IPS DF 6.9 (cell line): ENCODE measurements at regions not wholly inside any gene's neighbourhood (a gene's known extent, or its start where the extent isn't known, plus 50 kb on each side); places are given as distances from the start of the nearest gene placed in this dataset.

Experiments used
- DNase-seq: peaks from one replicate; pipeline ENCODE4 v3.0.0-alpha.2; 2013; ENCODE audit warnings: low read depth, low spot score
- H3K27ac ChIP-seq: one replicate; pipeline ENCODE4 v1.5.1; 2013; ENCODE audit warnings: low read length, control low read depth
- H3K27me3 ChIP-seq: 2 replicates; pipeline ENCODE4 v1.6.1; 2013; ENCODE audit warnings: mild to moderate bottlenecking, low read length; ENCODE audit not compliant: control insufficient read depth, insufficient read depth
- H3K36me3 ChIP-seq: 2 replicates; pipeline ENCODE4 v1.6.1; 2013; ENCODE audit warnings: low read length; ENCODE audit not compliant: control insufficient read depth, insufficient read depth
- H3K4me1 ChIP-seq: 2 replicates; pipeline ENCODE4 v1.6.1; 2013; ENCODE audit warnings: low read length; ENCODE audit not compliant: control insufficient read depth, insufficient read depth
- H3K4me3 ChIP-seq: 2 replicates; pipeline ENCODE4 v1.5.1; 2013; ENCODE audit warnings: mild to moderate bottlenecking, low read length
- H3K9me3 ChIP-seq: 2 replicates; pipeline ENCODE4 v1.6.1; 2013; ENCODE audit warnings: low read length, inconsistent platforms; ENCODE audit not compliant: control insufficient read depth, insufficient read depth
- WGBS: extraction: QIAGEN DNeasy Blood & Tissue Kit; methylation state at CpG from one replicate; pipeline ENCODE4 v1.1.7; 2013; ENCODE audit warnings: mixed read lengths, missing lambda C conversion rate; ENCODE audit not compliant: insufficient read length, insufficient coverage; 5-methylcytosine and 5-hydroxymethylcytosine counted together

- no peak for DNase-seq
- H3K4me1 ChIP-seq, result no peaks in the 10 kb centered on the region
- H3K4me3 ChIP-seq, result no peak overlapping the region
- no peak overlapping the region for H3K27ac ChIP-seq
- no peaks in the 10 kb centered on the region for H3K27me3 ChIP-seq
- H3K9me3 ChIP-seq, result peaks cover 14% of the 10 kb centered on the region
- no peaks in the 10 kb centered on the region for H3K36me3 ChIP-seq
- WGBS, result no CpG with 5 or more reads among the region's 6 CpGs
These were observed 129.8 kb upstream of the TMEM132C start for GRCh38 chr12:128137140-128137539.

DNA sequence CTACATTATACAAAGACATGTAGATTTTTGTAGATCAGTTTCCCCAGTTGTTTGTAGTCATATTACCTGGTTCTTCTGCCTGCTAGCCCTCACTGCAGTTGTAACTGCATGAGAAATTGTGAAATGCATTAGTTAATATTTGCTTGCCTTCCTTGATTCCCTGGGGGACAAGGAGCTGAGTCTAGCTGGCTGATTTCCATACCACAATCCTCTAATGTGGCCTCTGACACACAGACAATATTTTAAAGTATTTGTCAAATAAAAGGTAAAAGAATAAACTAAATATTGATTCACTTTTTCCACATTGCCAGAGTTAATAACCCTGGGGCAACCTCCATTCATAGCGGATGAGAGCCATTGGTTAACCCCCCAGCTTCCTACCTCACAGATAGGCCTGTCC lies 128.8 kb upstream of the TMEM132C start:
- no peak for DNase-seq
- peaks cover 15% of the 10 kb centered on the region for H3K9me3 ChIP-seq
- no peaks in the 10 kb centered on the region for H3K36me3 ChIP-seq
- no peaks in the 10 kb centered on the region for H3K27me3 ChIP-seq
- no CpG with 5 or more reads among the region's 1 CpG for WGBS
- no peak overlapping the region for H3K27ac ChIP-seq
- H3K4me1 ChIP-seq, result no peaks in the 10 kb centered on the region
- H3K4me3 ChIP-seq, result no peak overlapping the region

- peaks cover 14% of the 10 kb centered on the region for H3K9me3 ChIP-seq
- H3K4me1 ChIP-seq, result no peaks in the 10 kb centered on the region
- no CpG with 5 or more reads among the region's 4 CpGs for WGBS
- H3K36me3 ChIP-seq, result no peaks in the 10 kb centered on the region
- no peak for DNase-seq
- no peak overlapping the region for H3K4me3 ChIP-seq
- no peak overlapping the region for H3K27ac ChIP-seq
- no peaks in the 10 kb centered on the region for H3K27me3 ChIP-seq
These were observed 126.4 kb upstream of the TMEM132C start for GRCh38 chr12:128140551-128140950.

- no peaks in the 10 kb centered on the region for H3K27me3 ChIP-seq
- H3K9me3 ChIP-seq, result peaks cover 13% of the 10 kb centered on the region
- DNase-seq, result no peak
- WGBS, result no CpG with 5 or more reads among the region's 5 CpGs
- no peaks in the 10 kb centered on the region for H3K4me1 ChIP-seq
- no peaks in the 10 kb centered on the region for H3K36me3 ChIP-seq
- H3K4me3 ChIP-seq, result no peak overlapping the region
- H3K27ac ChIP-seq, result no peak overlapping the region
These were observed 116.0 kb upstream of the TMEM132C start for GRCh38 chr12:128150961-128151360.

- DNase-seq, result no peak
- H3K27me3 ChIP-seq, result no peaks in the 10 kb centered on the region
- no peak overlapping the region for H3K4me3 ChIP-seq
- no peak overlapping the region for H3K27ac ChIP-seq
- H3K4me1 ChIP-seq, result no peaks in the 10 kb centered on the region
- peaks cover 15% of the 10 kb centered on the region for H3K9me3 ChIP-seq
- H3K36me3 ChIP-seq, result no peaks in the 10 kb centered on the region
- WGBS, result no CpG with 5 or more reads among the region's 4 CpGs
These were observed 111.4 kb upstream of the TMEM132C start for GRCh38 chr12:128155571-128155970.

DNA sequence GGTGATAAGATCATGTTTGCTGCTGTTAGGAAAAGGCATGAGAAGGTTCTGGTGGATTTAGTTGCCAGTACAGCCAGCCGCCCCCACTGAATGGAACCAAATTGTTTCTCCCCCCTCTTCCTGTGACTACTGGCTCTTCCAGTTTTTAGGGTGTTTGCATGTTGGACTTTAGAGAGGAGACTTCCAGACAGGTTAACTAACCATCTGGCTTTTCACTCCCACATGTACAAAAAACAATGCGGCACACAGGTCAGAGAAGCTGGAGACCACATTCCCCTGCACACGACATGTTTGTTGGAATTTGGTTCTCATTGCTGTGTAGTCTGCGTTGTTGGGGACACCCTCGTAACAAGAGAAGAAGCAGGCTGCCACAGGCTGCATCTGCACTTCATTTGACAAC lies 103.9 kb upstream of the TMEM132C start:
- Histone ChIP-seq H3K4me3 (no peak overlapping the region), H3K27ac (no peak overlapping the region), H3K36me3 (no peaks in the 10 kb centered on the region), H3K4me1 (no peaks in the 10 kb centered on the region), H3K9me3 (peaks cover 18% of the 10 kb centered on the region), H3K27me3 (no peaks in the 10 kb centered on the region)
- DNase-seq, result no peak
- no CpG with 5 or more reads among the region's 5 CpGs for WGBS

DNA sequence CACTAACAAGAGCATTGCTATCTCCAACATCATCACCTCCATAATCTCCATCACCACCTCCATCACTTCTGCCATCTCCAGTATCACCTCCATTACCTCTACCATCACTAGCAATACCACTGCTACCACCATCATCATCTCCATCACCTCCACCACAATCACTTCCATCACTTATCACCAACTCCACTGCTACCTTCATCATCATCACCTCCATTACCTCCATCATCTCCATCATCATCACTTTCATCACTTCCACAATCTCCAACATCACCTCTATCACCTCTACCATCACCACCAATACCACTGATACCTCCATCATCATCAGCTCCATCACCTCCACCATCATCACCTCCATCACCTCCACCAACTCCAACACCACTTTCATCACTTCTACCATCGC lies 102.4 kb upstream of the TMEM132C start:
- WGBS, result 100% methylated on average over 1 of the region's 1 CpG
- Histone ChIP-seq H3K36me3 (no peaks in the 10 kb centered on the region), H3K9me3 (peaks cover 21% of the 10 kb centered on the region), H3K4me1 (no peaks in the 10 kb centered on the region), H3K4me3 (no peak overlapping the region), H3K27ac (no peak overlapping the region), H3K27me3 (no peaks in the 10 kb centered on the region)
- no peak for DNase-seq

- DNase-seq, result no peak
These were observed 101.6 kb upstream of the TMEM132C start for GRCh38 chr12:128165387-128165786.

GRCh38 chr12:128168273-128168672 lies 98.7 kb upstream of the TMEM132C start:
- no peaks in the 10 kb centered on the region for H3K27me3 ChIP-seq
- H3K36me3 ChIP-seq, result no peaks in the 10 kb centered on the region
- no peak for DNase-seq
- WGBS, result 100% methylated on average over 1 of the region's 5 CpGs
- no peak overlapping the region for H3K27ac ChIP-seq
- H3K4me1 ChIP-seq, result no peaks in the 10 kb centered on the region
- H3K9me3 ChIP-seq, result peaks cover 28% of the 10 kb centered on the region
- no peak overlapping the region for H3K4me3 ChIP-seq

More at GRCh38 chr12:128165387-128165786, 101.6 kb upstream of the TMEM132C start:
- Histone ChIP-seq H3K27ac (no peak overlapping the region), H3K9me3 (peaks cover 25% of the 10 kb centered on the region), H3K4me3 (no peak overlapping the region), H3K4me1 (no peaks in the 10 kb centered on the region), H3K27me3 (no peaks in the 10 kb centered on the region), H3K36me3 (no peaks in the 10 kb centered on the region)
- no CpG with 5 or more reads among the region's 3 CpGs for WGBS

GRCh38 chr12:128170181-128170580 lies 96.8 kb upstream of the TMEM132C start:
- H3K27me3 ChIP-seq, result no peaks in the 10 kb centered on the region
- no peaks in the 10 kb centered on the region for H3K36me3 ChIP-seq
- WGBS, result no CpG with 5 or more reads among the region's 9 CpGs
- H3K9me3 ChIP-seq, result peaks cover 27% of the 10 kb centered on the region
- H3K4me3 ChIP-seq, result no peak overlapping the region
- H3K27ac ChIP-seq, result no peak overlapping the region
- H3K4me1 ChIP-seq, result no peaks in the 10 kb centered on the region
- DNase-seq, result no peak

DNA sequence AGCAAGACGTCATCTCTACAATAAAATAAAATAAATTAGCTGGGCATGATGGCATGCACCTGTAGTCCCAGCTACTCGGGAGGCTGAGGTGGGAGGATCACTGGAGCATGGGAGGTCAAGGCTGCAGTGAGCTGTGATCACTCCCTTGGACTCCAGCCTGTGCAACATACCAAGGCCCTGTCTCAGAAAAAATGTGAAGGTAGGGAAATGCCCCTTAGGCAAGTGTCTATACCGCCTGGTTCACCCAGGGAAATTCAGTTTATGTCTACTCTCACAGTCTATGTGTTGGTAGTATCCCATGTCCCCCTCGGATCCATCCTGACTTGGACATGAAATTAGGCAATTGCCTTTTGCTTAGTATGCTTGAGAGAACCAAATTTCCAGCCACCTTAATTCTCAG lies 88.4 kb upstream of the TMEM132C start:
- H3K36me3 ChIP-seq, result no peaks in the 10 kb centered on the region
- no CpG with 5 or more reads among the region's 4 CpGs for WGBS
- H3K27ac ChIP-seq, result no peak overlapping the region
- no peak overlapping the region for H3K4me3 ChIP-seq
- peaks cover 12% of the 10 kb centered on the region for H3K9me3 ChIP-seq
- no peaks in the 10 kb centered on the region; the same call in 1 of the 2 replicates for H3K27me3 ChIP-seq
- H3K4me1 ChIP-seq, result no peaks in the 10 kb centered on the region
- DNase-seq, result no peak
